Anterior cingulate cortex (tissue), 58 donors: ENCODE measurements at regions not wholly inside any gene's neighbourhood (a gene's known extent, or its start where the extent isn't known, plus 50 kb on each side); places are given as distances from the start of the nearest gene placed in this dataset.

ENCODE experiments used
- DNase-seq, 58 donors: peaks; one replicate each; lab custom pipeline; 2025; lab: John Stamatoyannopoulos, UW

GRCh38 chr7:131781-132482 lies 60.4 kb upstream of the FAM20C start:
- peak in 40 of 58 donors; percentile 17 to 71 (median 40) for DNase-seq

GRCh38 chr7:132899-133298 lies 59.5 kb upstream of the FAM20C start:
- DNase-seq = no peak

GRCh38 chr7:133470-133869 lies 58.9 kb upstream of the FAM20C start:
- DNase-seq = no peak

- no peak for DNase-seq
These were observed 58.3 kb upstream of the FAM20C start for GRCh38 chr7:134029-134428.

- DNase-seq = no peak
These were observed 57.7 kb upstream of the FAM20C start for GRCh38 chr7:134561-135256.

- no peak for DNase-seq
These were observed 57.1 kb upstream of the FAM20C start for GRCh38 chr7:135257-135653.

- DNase-seq = no peak
These were observed 56.4 kb upstream of the FAM20C start for GRCh38 chr7:135731-136645.

GRCh38 chr7:137094-137891 lies 55.1 kb upstream of the FAM20C start:
- DNase-seq = no peak

GRCh38 chr7:139131-139530 lies 53.2 kb upstream of the FAM20C start:
- DNase-seq = no peak

- no peak for DNase-seq
These were observed 52.7 kb upstream of the FAM20C start for GRCh38 chr7:139561-140243.

- no peak for DNase-seq
These were observed 51.4 kb upstream of the FAM20C start for GRCh38 chr7:140996-141395.

GRCh38 chr7:142248-142941 lies 50.0 kb upstream of the FAM20C start:
- DNase-seq = no peak
